AG09309 (cell line): ENCODE measurements at regions not wholly inside any gene's neighbourhood (a gene's known extent, or its start where the extent isn't known, plus 50 kb on each side); places are given as distances from the start of the nearest gene placed in this dataset.

Source experiments
- DNase-seq: peaks from one replicate; pipeline ENCODE4 v3.0.0-alpha.2; 2010; ENCODE audit warnings: low read depth
- H3K4me3 ChIP-seq: 2 replicates; pipeline ENCODE4 v1.5.1; 2011; ENCODE audit warnings: mild to moderate bottlenecking, low read depth, low read length, moderate library complexity; ENCODE audit not compliant: control insufficient read depth
- TF ChIP-seq, protein P1 (sequence below): IDR thresholded peaks from 2 replicates; pipeline ENCODE4 v1.5.1; 2011; ENCODE audit warnings: mild to moderate bottlenecking, low read depth, low read length, inconsistent platforms; ENCODE audit not compliant: insufficient read depth, control insufficient read depth; ENCODE audit errors: missing control alignments

DNA sequence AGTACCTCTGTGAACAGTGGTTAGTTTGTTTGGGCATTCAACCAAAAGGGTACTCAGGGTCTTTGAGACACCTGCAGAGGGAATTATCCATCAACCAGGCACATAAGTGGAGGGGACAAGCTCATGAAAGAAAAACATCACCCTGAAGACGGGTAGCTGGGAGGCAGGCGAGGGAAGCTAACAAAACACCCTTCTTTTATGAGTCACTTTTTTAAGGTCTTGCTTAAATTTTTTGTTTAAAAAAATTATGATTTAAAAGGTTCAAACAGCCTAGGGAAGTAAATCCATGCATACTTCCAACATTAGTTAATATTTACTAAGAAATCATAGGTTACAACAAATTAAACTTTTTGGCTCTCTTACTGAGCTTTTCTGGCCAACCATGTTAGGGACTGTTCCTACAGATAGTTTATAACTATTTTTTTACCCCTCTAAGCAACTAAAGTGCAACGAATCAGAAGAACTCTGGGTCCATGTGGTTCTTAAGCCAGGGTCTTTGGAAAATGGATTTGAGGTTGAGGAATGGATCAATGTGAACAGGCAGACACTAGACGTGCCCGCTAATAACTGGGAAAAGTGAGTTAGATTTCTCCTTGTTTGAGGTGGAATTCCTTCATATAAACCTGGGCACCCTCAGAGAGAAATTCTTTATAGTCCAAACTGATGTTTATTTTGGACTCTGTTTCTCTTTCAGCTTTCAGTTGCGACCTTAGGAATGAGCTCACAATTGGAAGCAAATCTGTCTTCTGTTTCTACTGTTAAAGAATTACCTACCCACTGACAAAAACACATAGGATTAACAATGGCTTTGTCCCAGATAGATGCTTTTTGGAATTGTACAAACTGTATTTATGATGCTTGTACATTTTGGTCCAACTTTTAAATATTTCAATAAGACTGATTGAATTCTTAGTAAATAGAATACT, 123.0 kb downstream of the LYPLAL1 start:
- TF ChIP-seq, protein P1, sequence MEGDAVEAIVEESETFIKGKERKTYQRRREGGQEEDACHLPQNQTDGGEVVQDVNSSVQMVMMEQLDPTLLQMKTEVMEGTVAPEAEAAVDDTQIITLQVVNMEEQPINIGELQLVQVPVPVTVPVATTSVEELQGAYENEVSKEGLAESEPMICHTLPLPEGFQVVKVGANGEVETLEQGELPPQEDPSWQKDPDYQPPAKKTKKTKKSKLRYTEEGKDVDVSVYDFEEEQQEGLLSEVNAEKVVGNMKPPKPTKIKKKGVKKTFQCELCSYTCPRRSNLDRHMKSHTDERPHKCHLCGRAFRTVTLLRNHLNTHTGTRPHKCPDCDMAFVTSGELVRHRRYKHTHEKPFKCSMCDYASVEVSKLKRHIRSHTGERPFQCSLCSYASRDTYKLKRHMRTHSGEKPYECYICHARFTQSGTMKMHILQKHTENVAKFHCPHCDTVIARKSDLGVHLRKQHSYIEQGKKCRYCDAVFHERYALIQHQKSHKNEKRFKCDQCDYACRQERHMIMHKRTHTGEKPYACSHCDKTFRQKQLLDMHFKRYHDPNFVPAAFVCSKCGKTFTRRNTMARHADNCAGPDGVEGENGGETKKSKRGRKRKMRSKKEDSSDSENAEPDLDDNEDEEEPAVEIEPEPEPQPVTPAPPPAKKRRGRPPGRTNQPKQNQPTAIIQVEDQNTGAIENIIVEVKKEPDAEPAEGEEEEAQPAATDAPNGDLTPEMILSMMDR = no peak

DNA sequence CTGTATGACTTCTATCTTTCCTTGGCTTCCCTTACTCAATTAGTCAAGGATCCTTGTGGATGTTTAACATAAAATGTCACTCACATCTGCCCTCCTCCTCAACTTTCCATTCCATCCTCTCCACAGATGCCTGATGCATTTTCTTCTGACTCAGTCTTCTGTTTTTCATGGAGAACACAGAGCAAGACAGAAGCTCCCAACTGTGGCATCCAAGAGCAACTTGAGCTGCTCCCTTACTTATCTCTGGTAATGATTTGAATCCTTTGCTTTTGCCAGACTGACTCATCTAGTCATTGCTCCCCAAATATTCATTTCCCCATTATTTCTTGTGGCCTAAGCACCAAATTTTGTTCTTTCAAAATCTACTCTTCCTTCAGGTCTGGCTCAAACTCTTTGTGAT, 120.6 kb downstream of the LYPLAL1 start:
- DNase-seq = no peak
- TF ChIP-seq, protein P1 = no peak
- no peak overlapping the region for H3K4me3 ChIP-seq

More for the DNA sequence above, 123.0 kb downstream of the LYPLAL1 start:
- no peak for DNase-seq
- H3K4me3 ChIP-seq = no peak overlapping the region

DNA sequence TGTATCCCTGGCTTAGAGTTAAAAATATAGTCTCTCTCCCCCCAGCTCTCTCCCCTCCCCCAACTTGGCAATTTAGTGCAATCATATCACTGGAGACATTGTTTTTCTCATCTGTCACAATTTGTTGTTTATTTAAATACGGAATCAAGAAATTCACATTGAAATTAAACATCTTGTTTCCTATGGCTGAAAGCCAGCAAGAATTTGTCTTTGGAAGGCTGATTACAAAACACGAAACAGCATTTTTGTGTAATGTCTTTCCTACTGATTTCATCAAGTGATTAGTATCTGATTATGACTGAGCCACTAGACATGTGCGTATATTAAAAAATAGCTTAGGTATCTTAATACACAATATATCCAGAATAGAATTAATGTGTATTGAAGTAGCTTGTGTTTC, 119.7 kb downstream of the LYPLAL1 start:
- no peak for DNase-seq
- TF ChIP-seq, protein P1 = no peak

DNA sequence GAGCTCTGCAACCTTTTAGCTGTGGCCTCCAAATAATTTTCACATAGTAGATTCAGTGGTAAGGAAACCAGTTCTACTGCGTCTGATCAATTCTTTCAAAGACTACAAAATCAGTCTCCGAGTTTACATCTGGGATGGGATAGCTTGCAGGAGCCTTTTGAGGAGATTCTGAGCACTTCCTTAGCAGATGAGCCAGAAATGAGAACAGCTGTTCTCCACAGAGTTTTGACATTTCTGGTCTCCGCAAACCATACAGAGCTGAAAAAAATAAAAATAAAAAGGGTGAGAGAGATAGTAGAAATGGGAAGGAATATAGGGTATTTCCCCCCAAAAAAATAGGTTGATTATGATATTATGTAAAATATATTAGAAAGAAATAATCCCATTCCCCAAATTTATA, 119.3 kb downstream of the LYPLAL1 start:
- no peak for DNase-seq
- TF ChIP-seq, protein P1 = no peak
- H3K4me3 ChIP-seq = no peak overlapping the region

More for the DNA sequence above, 119.7 kb downstream of the LYPLAL1 start:
- no peak overlapping the region for H3K4me3 ChIP-seq

DNA sequence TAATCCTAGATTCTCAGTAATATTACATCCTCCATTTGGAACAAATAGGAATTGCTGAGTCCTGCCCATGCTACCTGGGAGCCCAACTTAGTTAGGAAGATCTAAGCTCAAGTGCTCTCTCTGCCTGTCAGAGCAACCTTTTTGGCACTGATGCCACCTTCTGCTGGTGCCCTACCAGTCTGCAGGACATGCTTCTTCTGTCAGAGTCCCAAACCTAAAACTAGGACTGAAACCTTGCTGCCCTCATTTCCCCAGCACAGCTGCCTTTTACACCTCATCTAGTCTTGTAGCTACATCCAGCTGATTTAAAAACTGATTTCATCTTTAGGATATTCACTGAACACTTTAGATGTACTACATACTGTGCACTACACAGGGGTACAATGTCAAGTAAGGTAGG, 118.7 kb downstream of the LYPLAL1 start:
- H3K4me3 ChIP-seq = no peak overlapping the region
- TF ChIP-seq, protein P1 = no peak
- DNase-seq = no peak

DNA sequence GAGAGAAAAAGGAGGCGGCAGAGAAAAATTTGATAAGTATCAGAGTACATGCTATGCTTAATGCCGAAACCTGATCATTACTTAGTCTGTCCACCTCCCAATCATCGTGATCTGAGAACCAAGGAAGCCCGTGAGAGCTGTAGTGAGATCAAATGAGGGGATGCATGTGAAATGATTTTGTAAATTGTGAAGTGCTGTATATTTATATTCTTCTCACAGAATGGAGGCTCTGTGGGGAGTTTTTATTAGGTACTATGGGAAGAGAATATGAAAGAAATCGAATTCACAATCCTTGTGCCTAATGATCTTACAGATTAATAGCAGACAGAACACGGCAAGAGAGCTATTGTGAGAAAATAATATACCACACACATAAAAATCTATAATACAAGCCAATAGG, 115.5 kb downstream of the LYPLAL1 start:
- no peak overlapping the region for H3K4me3 ChIP-seq
- TF ChIP-seq, protein P1 = no peak
- DNase-seq = no peak

DNA sequence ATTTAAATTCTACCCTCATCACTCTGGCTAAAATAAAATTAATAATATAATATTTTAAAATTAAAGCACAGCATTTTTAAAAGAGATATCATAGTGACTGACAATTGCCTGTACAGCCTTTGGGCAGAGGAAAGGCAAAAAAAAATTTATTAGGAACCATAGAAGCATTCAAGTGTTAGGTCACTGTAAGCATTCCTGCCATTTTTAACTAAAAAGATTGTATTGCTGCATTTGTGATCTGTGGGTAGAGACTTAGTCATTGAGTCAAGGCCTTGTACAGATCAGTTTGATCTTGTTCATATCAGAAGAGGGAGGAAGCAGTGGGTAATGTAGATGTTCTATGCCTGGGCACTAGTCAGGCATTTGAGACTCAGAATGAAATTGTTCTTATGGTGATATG, 109.9 kb downstream of the LYPLAL1 start:
- no peak for DNase-seq
- no peak overlapping the region for H3K4me3 ChIP-seq
- TF ChIP-seq, protein P1 = no peak
